PC-9 (cell line): ENCODE measurements at regions not wholly inside any gene's neighbourhood (a gene's known extent, or its start where the extent isn't known, plus 50 kb on each side); places are given as distances from the start of the nearest gene placed in this dataset.

Experiments used
- BruUV-seq: library from RNA; stranded (reverse); fragments of 400-500 nt; replicated peaks from 2 replicates; lab custom pipeline; 2021; lab: Mats Ljungman, UMichigan
- CTCF ChIA-PET: fragments of 300-600 bp; sonication (Branson Sonifier 250); formaldehyde crosslinking; loops from one replicate; lab custom pipeline; 2022; ENCODE audit warnings: antibody characterized with exemption; lab: Charles Lee
- POLR2A ChIA-PET: fragments of 300-600 bp; sonication (Branson Sonifier 250); formaldehyde crosslinking; loops from one replicate; lab custom pipeline; 2022; ENCODE audit warnings: antibody characterized with exemption; ENCODE audit not compliant: unreplicated experiment; lab: Charles Lee
- DNase-seq, 2 experiments: peaks; one replicate each; pipeline versions ENCODE4 v3.0.0 to v3.0.0-alpha.2; 2015 to 2022; ENCODE audit warnings: mixed read lengths in 1 of 2
- H2AFZ ChIP-seq: fragments of 200-600 bp; sonication (generic); 2 replicates; pipeline ENCODE4 v1.8.1; 2017; ENCODE audit warnings: antibody characterized with exemption
- H3F3A ChIP-seq: fragments of 200-600 bp; sonication (generic); 2 replicates; pipeline ENCODE4 v1.8.1; 2017; ENCODE audit warnings: antibody characterized with exemption, mild to moderate bottlenecking, low read depth; ENCODE audit not compliant: insufficient read depth
- H3K27ac ChIP-seq: fragments of 200-600 bp; sonication (generic); 2 replicates; pipeline ENCODE4 v1.6.1; 2016; ENCODE audit warnings: mixed run types
- H3K27me3 ChIP-seq: fragments of 200-600 bp; sonication (generic); 2 replicates; pipeline ENCODE4 v1.6.1; 2016; ENCODE audit warnings: low read depth, mixed run types; ENCODE audit not compliant: insufficient read depth
- H3K36me3 ChIP-seq: fragments of 200-600 bp; sonication (generic); 2 replicates; pipeline ENCODE4 v1.6.1; 2016; ENCODE audit warnings: low read depth, mixed run types
- H3K4me1 ChIP-seq: fragments of 200-600 bp; sonication (generic); replicated peaks from 2 replicates; pipeline ENCODE4 v1.6.1; 2016; ENCODE audit warnings: mixed run types; ENCODE audit not compliant: insufficient read depth
- H3K4me2 ChIP-seq: fragments of 200-600 bp; sonication (generic); 2 replicates; pipeline ENCODE4 v1.6.1; 2017; ENCODE audit warnings: mixed run types
- H3K4me3 ChIP-seq: fragments of 200-600 bp; sonication (generic); 2 replicates; pipeline ENCODE4 v1.6.1; 2016; ENCODE audit warnings: mixed run types
- H3K79me2 ChIP-seq: fragments of 200-600 bp; sonication (generic); 2 replicates; pipeline ENCODE4 v1.6.1; 2017; ENCODE audit warnings: low read depth, mixed run types
- H3K9me2 ChIP-seq: fragments of 200-600 bp; sonication (generic); 2 replicates; pipeline ENCODE4 v1.8.1; 2017; ENCODE audit warnings: mild to moderate bottlenecking; ENCODE audit not compliant: insufficient read depth
- H3K9me3 ChIP-seq: fragments of 200-600 bp; sonication (generic); 2 replicates; pipeline ENCODE4 v1.8.1; 2016; ENCODE audit warnings: low read depth; ENCODE audit not compliant: insufficient read depth
- H4K20me1 ChIP-seq: fragments of 200-600 bp; sonication (generic); 2 replicates; pipeline ENCODE4 v1.8.1; 2017; ENCODE audit not compliant: insufficient read depth
- EZH2 ChIP-seq: fragments of 200-600 bp; sonication (generic); IDR thresholded peaks from 2 replicates; pipeline ENCODE4 v1.8.0; 2017; ENCODE audit warnings: antibody characterized with exemption, low read depth
- intact Hi-C: fragments of 100-400 bp; cut with micrococcal nuclease; formaldehyde crosslinking; loops from one replicate; pipeline ENCODE4 v1.10.0; 2022; ENCODE audit not compliant: unreplicated experiment
- TF ChIP-seq, protein P1 (sequence below): fragments of 200-600 bp; sonication (generic); conservative IDR thresholded peaks from 2 replicates; pipeline ENCODE4 v1.6.1; 2017; ENCODE audit warnings: mixed run types, antibody characterized with exemption, mild to moderate bottlenecking, moderate library complexity

DNA sequence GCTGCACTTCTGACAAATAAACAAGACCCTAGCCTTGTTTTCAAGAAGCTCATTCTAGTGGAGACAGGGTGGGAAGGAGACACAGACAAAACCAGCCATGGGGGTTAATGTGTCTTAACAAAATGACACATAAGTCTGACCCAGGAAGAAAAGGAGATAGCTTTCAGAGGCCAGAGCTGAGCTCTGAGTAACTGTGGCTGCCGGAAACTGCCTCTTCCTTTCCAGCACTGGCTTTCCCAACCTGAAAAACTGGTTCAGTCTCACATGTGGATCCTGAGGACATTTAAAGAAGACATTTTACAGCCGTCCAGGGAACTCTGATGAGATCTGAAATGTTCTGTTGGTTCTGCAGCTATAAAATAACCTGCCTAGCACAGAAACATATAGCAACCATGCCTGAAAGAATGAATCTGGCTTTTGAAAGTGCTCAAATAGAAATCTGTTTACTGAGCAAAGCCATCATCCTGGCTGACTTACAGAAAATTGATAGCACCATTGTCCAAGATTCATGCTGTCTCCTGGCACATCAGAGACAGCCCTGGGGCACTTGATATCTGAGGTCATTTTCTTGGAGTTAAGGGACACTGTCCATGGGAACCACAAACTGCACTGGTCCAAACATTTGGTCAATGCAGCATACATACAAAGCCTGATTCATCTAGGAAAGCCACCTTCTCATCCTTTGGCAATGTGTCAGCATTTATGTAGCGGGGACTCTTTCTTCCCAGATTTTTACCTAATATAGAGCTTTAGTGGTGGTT, 83.2 kb upstream of the PAX1 start:
- H3K4me1 ChIP-seq: no peaks in the 10 kb centered on the region
- intact Hi-C loops: no loop called here
- H3K4me3 ChIP-seq: no peak overlapping the region
- ChIA-PET CTCF (interaction anchor here (0.5 kb wide), 1 partner anchor 907 kb away, joined by 4 read pairs; no protein-coding TSS in a partner anchor), POLR2A (interaction anchor here (0.6 kb wide), 1 partner anchor 401 kb away, joined by 3 read pairs; no protein-coding TSS in a partner anchor)
- H3K36me3 ChIP-seq: no peaks in the 10 kb centered on the region
- no peak overlapping the region for H2AFZ ChIP-seq
- no peaks in the 10 kb centered on the region for H3K79me2 ChIP-seq
- H3F3A ChIP-seq: no peaks in the 10 kb centered on the region
- DNase-seq: no peak
- H3K9me3 ChIP-seq: no peaks in the 10 kb centered on the region
- no peaks in the 10 kb centered on the region for H4K20me1 ChIP-seq
- no peak overlapping the region for H3K4me2 ChIP-seq
- H3K27me3 ChIP-seq: peaks cover 21% of the 10 kb centered on the region
- no TSS peak for BruUV-seq
- TF ChIP-seq, protein P1, sequence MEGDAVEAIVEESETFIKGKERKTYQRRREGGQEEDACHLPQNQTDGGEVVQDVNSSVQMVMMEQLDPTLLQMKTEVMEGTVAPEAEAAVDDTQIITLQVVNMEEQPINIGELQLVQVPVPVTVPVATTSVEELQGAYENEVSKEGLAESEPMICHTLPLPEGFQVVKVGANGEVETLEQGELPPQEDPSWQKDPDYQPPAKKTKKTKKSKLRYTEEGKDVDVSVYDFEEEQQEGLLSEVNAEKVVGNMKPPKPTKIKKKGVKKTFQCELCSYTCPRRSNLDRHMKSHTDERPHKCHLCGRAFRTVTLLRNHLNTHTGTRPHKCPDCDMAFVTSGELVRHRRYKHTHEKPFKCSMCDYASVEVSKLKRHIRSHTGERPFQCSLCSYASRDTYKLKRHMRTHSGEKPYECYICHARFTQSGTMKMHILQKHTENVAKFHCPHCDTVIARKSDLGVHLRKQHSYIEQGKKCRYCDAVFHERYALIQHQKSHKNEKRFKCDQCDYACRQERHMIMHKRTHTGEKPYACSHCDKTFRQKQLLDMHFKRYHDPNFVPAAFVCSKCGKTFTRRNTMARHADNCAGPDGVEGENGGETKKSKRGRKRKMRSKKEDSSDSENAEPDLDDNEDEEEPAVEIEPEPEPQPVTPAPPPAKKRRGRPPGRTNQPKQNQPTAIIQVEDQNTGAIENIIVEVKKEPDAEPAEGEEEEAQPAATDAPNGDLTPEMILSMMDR: no peak
- TF ChIP-seq EZH2: no peak
- no peaks in the 10 kb centered on the region for H3K9me2 ChIP-seq
- H3K27ac ChIP-seq: no peak overlapping the region

DNA sequence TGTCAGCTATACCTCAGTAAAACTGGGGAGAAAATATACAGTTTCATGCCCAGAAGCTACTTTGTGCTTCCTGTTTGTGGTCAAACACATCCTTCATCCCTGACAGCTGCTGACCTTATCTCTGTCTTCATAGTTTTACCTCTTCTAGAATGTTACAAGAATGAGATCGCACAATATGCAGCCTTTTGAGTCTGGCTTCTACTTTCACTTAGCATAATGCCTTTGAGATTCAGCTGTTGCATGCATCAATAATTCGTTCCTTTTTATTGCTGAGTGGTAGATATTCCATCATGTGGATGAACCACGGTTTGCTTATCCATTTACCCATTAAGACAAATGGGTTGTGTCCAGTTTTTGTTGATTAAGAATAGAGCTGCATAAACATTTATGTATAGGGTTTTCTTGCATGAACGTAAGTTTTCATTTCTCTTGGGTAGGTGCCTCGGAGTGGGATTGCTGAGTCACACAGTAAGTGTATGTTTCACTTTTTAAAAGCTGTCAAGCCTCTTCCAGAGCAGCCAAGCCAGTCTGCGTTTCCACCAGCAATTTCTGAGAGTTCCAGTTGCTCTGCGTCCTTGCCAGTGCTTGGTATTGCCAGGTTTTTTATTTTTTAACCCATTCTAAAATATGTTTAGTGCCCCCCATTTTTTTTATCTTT, 86.6 kb upstream of the PAX1 start:
- Histone ChIP-seq H3K9me3 (no peaks in the 10 kb centered on the region), H3K4me2 (no peak overlapping the region), H3K27ac (no peak overlapping the region), H3F3A (no peaks in the 10 kb centered on the region), H3K27me3 (peaks cover 29% of the 10 kb centered on the region; the same call in 1 of the 2 replicates), H3K4me1 (no peaks in the 10 kb centered on the region), H3K36me3 (no peaks in the 10 kb centered on the region), H3K4me3 (no peak overlapping the region), H2AFZ (no peak overlapping the region), H4K20me1 (no peaks in the 10 kb centered on the region), H3K79me2 (no peaks in the 10 kb centered on the region), H3K9me2 (no peaks in the 10 kb centered on the region)
- CTCF ChIA-PET: no interaction called here
- BruUV-seq: no TSS peak
- TF ChIP-seq, protein P1: no peak
- no peak for TF ChIP-seq EZH2
- DNase-seq: no peak
- intact Hi-C loops: loop anchor here (5.0 kb wide), 1 partner anchor 382 kb away; no protein-coding TSS in a partner anchor
- POLR2A ChIA-PET: no interaction called here

DNA sequence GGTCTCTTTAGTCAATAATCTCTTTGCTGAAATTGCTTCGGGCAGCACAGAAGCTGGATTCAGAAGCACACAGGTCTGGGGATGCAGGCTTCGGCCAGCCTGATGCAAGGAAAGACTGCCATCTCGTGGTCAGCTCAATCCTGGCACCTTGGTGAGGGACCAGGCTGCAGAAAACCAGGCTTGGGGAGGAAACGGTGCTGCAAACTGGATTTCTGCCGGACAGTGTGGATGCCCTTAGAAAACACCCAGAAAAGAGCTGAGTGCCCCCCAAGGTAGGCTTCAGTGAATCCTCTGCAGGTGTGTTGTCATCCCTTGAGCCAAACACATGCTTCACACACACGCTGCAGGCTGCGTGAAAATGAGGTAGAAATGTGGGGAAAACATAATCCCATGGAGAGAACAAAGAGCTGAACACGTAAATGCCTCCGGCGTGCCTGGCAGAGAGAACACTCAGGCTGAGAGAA, 89.8 kb upstream of the PAX1 start:
- H3K79me2 ChIP-seq: no peaks in the 10 kb centered on the region
- H3F3A ChIP-seq: no peaks in the 10 kb centered on the region
- H3K27me3 ChIP-seq: peaks cover 31% of the 10 kb centered on the region; the same call in 1 of the 2 replicates
- TF ChIP-seq, protein P1: peak; percentile 80
- no peak for TF ChIP-seq EZH2
- H3K27ac ChIP-seq: no peak overlapping the region
- no peaks in the 10 kb centered on the region for H3K36me3 ChIP-seq
- no peak overlapping the region for H3K4me2 ChIP-seq
- H3K9me3 ChIP-seq: no peaks in the 10 kb centered on the region
- intact Hi-C loops: loop anchor here (1.0 to 5.0 kb wide), 2 partner anchors 378 to 778 kb away; no protein-coding TSS in a partner anchor
- POLR2A ChIA-PET: no interaction called here
- CTCF ChIA-PET: no interaction called here
- no peaks in the 10 kb centered on the region for H4K20me1 ChIP-seq
- BruUV-seq: no TSS peak
- DNase-seq: peak in 1 of 2 experiments; percentile 41
- H3K4me3 ChIP-seq: no peak overlapping the region
- H2AFZ ChIP-seq: no peak overlapping the region
- H3K9me2 ChIP-seq: no peaks in the 10 kb centered on the region
- H3K4me1 ChIP-seq: no peaks in the 10 kb centered on the region
